Activated naive CD8-positive, alpha-beta T cell treated with anti-CD3 and anti-CD28 coated beads, Interleukin-2, amount 50 U/mL, for 24 hours (primary cell): ENCODE measurements at regions not wholly inside any gene's neighbourhood (a gene's known extent, or its start where the extent isn't known, plus 50 kb on each side); places are given as distances from the start of the nearest gene placed in this dataset.

ENCODE experiments used
- ATAC-seq: fragments of 150-1000 bp; cut with Tn5 transposase; one replicate; pipeline ENCODE4 v1.10.0; 2021
- DNase-seq: peaks from one replicate; pipeline ENCODE4 v3.0.0; 2021
- H3K27ac Mint-ChIP-seq: one replicate; pipeline ENCODE4 v1.8.0; 2021; ENCODE audit warnings: mild to moderate bottlenecking, mixed read lengths
- H3K27me3 Mint-ChIP-seq: one replicate; pipeline ENCODE4 v1.8.0; 2021; ENCODE audit warnings: mixed read lengths
- H3K36me3 Mint-ChIP-seq: one replicate; pipeline ENCODE4 v1.8.0; 2021; ENCODE audit warnings: low read depth, mixed read lengths
- H3K4me1 Mint-ChIP-seq: one replicate; pipeline ENCODE4 v1.8.0; 2021; ENCODE audit warnings: mixed read lengths
- H3K4me3 Mint-ChIP-seq: one replicate; pipeline ENCODE4 v1.8.0; 2021; ENCODE audit warnings: mild to moderate bottlenecking, moderate library complexity, mixed read lengths
- H3K9me3 Mint-ChIP-seq: one replicate; pipeline ENCODE4 v1.8.0; 2021; ENCODE audit warnings: mixed read lengths

DNA sequence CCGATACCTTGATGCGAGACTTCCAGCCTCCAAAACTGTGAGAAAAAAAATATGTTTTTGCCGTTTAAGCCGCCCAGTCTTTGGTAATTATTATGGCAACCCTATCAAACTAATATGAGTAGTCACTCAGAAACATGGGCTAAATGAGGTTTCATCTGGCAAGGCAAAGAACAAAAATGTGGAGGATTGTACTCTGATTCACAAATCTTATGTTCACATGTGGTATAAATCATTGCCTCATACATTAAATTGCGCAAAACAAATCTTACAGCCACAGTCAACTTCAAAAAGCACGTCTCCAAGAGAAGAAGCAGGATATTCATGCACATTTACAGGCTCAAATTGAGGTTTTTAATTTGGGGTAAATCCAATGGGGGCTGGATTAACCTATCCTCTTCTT lies 1435.4 kb upstream of the LRRTM1 start:
- H3K36me3 Mint-ChIP-seq: no peaks in the 10 kb centered on the region
- H3K27me3 Mint-ChIP-seq: no peaks in the 10 kb centered on the region
- no peaks in the 10 kb centered on the region for H3K4me1 Mint-ChIP-seq
- ATAC-seq: no peak
- DNase-seq: no peak
- no peak overlapping the region for H3K4me3 Mint-ChIP-seq
- H3K9me3 Mint-ChIP-seq: peaks cover 13% of the 10 kb centered on the region
- H3K27ac Mint-ChIP-seq: no peak overlapping the region

DNA sequence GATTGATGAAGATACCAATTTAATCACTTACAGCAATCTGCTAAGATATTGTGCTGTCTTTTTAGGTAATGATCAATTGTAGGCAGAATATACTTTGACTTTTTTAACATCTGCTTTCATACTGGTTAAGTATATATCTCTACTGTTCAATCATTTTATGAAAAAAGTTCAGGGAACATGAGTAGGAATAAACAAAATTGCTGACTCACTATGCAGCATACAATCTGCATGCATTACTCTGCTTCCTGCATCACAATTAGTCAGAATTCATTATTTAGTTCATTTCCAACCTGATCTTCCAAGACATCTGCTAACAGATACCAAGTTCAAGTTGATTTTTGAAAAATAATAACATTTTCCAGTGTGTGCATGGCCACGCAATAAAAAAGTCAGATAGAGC lies 1430.4 kb upstream of the LRRTM1 start:
- H3K36me3 Mint-ChIP-seq: no peaks in the 10 kb centered on the region
- H3K9me3 Mint-ChIP-seq: peaks cover 11% of the 10 kb centered on the region
- ATAC-seq: no peak
- no peak overlapping the region for H3K27ac Mint-ChIP-seq
- no peaks in the 10 kb centered on the region for H3K4me1 Mint-ChIP-seq
- no peak for DNase-seq
- H3K27me3 Mint-ChIP-seq: no peaks in the 10 kb centered on the region
- no peak overlapping the region for H3K4me3 Mint-ChIP-seq

DNA sequence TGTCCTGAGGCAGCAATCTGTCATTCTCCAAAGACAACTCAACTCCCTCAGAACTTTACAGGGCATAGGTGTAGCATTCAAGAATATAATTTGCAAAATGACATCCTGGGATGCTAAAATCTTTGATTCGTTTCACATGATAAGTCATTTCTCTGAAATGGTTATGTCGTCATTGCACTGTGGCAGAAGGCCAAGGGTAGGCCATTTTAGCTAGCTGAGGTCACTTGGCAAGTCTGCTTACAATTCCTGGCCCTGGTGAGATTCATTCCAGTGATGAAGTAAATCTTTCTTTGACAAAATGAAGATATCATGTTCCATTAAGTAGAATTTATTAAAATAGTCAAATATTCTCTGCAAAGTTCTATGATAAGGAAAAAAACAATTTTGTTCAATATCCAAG lies 1410.3 kb upstream of the LRRTM1 start:
- ATAC-seq: no peak
- Mint-ChIP-seq H3K27ac (no peak overlapping the region), H3K4me1 (no peaks in the 10 kb centered on the region), H3K27me3 (no peaks in the 10 kb centered on the region), H3K36me3 (no peaks in the 10 kb centered on the region), H3K4me3 (no peak overlapping the region), H3K9me3 (no peaks in the 10 kb centered on the region)
- no peak for DNase-seq

DNA sequence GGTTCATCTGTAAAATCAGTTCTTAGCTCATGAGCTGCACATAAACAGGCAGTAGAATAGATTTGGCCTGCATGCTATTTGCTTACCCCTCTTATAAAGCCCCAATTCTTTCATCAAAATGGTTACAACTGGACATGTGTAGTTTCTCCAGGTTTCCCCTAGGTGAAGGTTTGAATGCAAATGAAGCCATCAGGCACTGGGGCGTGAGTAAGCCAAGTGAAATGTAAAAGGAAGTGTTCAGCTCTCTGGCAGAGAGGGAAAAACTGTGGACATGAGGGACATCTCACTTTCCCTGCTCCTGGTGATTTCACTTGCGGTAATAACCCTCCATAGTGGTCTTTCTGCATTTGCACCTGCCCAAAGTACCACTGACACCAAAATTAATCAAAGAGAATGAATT lies 1402.3 kb upstream of the LRRTM1 start:
- no peak for ATAC-seq
- no peaks in the 10 kb centered on the region for H3K36me3 Mint-ChIP-seq
- H3K4me3 Mint-ChIP-seq: no peak overlapping the region
- no peaks in the 10 kb centered on the region for H3K27me3 Mint-ChIP-seq
- no peak overlapping the region for H3K27ac Mint-ChIP-seq
- H3K9me3 Mint-ChIP-seq: peaks cover 15% of the 10 kb centered on the region
- no peaks in the 10 kb centered on the region for H3K4me1 Mint-ChIP-seq
- no peak for DNase-seq

DNA sequence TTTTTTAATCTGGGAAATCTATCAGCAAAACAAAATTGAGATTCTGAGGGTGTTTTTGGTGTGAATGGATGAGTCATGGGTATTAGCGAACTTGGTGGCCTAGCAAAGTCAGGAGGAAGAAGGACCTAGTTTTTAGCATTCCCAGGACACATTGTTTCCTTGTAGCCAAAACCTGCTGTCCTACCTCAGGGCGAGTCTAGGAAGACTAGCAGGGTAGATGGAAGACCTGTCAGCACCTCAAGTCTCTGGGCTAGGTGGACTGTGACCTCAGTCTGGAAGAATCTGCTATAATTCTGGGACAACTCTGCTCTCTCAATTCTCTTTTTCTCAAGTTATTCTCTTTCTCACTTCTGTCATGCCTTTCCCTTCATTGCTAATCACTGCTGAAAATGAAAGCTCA lies 1399.3 kb upstream of the LRRTM1 start:
- DNase-seq: no peak
- Mint-ChIP-seq H3K9me3 (peaks cover 20% of the 10 kb centered on the region), H3K27ac (no peak overlapping the region), H3K4me1 (no peaks in the 10 kb centered on the region), H3K4me3 (no peak overlapping the region), H3K36me3 (no peaks in the 10 kb centered on the region), H3K27me3 (no peaks in the 10 kb centered on the region)
- no peak for ATAC-seq

- Mint-ChIP-seq H3K4me1 (no peaks in the 10 kb centered on the region), H3K27me3 (no peaks in the 10 kb centered on the region), H3K36me3 (no peaks in the 10 kb centered on the region), H3K4me3 (no peak overlapping the region), H3K27ac (no peak overlapping the region), H3K9me3 (peaks cover 30% of the 10 kb centered on the region)
- no peak for ATAC-seq
- DNase-seq: no peak
Observed at GRCh38 chr2:81692566-81692965, 1388.0 kb upstream of the LRRTM1 start.

DNA sequence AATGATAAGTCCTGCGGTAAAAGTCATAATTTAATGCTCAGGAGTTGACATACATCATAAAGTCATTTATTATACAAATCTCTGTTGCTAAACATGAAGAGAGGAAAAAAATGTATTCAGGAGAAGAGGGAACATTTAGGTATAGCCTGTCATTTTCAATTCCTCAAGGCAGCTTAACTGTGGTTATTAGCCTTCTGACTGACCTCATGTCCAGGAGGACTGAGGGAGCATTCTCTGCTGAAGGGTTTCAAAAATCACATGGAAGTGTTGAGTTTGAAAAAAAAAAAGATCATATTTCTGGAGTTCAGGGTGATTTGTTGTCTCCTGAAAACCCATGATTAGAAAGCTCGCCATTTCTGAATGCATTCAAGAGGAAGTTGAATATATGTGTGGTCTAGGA lies 1371.1 kb upstream of the LRRTM1 start:
- no peaks in the 10 kb centered on the region for H3K4me1 Mint-ChIP-seq
- no peaks in the 10 kb centered on the region for H3K27me3 Mint-ChIP-seq
- no peaks in the 10 kb centered on the region for H3K36me3 Mint-ChIP-seq
- no peak overlapping the region for H3K4me3 Mint-ChIP-seq
- H3K9me3 Mint-ChIP-seq: peaks cover 17% of the 10 kb centered on the region
- DNase-seq (no peak), ATAC-seq (no peak)
- no peak overlapping the region for H3K27ac Mint-ChIP-seq

DNA sequence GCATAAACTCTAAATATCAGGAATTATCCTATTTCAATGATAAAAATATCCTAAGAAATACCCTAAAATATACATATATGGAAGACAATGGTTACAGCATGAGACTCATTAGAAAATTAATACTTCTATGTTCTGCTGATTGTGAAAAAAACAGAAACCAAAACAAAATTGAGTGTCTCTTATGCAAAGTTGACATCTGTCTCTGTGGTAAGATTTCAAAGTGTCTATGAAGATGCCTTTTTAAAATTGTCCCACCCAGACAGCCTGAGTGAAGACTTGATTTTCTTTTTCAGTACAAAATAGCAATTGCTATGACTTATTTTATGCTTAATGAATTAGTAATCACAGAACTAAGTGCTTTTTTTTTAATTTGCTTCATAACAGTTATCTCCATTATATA lies 1368.4 kb upstream of the LRRTM1 start:
- DNase-seq (no peak), ATAC-seq (no peak)
- Mint-ChIP-seq H3K4me1 (no peaks in the 10 kb centered on the region), H3K27me3 (no peaks in the 10 kb centered on the region), H3K36me3 (no peaks in the 10 kb centered on the region), H3K27ac (no peak overlapping the region), H3K9me3 (peaks cover 20% of the 10 kb centered on the region), H3K4me3 (no peak overlapping the region)

GRCh38 chr2:81672516-81672915 lies 1368.0 kb upstream of the LRRTM1 start:
- ATAC-seq: no peak
- Mint-ChIP-seq H3K9me3 (peaks cover 24% of the 10 kb centered on the region), H3K27ac (no peak overlapping the region), H3K27me3 (no peaks in the 10 kb centered on the region), H3K4me3 (no peak overlapping the region), H3K36me3 (no peaks in the 10 kb centered on the region), H3K4me1 (no peaks in the 10 kb centered on the region)
- no peak for DNase-seq

DNA sequence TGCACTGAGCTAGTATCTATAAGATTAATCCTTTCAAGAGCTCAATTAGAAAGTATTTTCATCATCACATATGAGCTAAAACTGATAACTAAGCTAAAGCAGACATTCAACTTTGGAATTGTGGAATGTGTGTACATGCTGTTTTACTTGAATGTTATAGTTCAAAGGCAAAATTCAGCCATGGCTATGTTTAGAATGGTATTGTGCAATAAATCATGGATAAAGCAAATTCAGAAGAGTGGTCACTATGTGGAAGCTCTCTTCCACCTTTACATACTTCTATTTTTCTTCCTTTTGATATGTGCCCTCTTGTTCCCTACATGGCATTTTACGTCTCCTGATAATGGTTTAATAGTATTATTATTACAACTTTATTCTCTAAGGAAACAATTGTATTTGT lies 1366.3 kb upstream of the LRRTM1 start:
- DNase-seq (no peak), ATAC-seq (no peak)
- no peaks in the 10 kb centered on the region for H3K36me3 Mint-ChIP-seq
- no peaks in the 10 kb centered on the region for H3K4me1 Mint-ChIP-seq
- H3K27me3 Mint-ChIP-seq: no peaks in the 10 kb centered on the region
- H3K27ac Mint-ChIP-seq: no peak overlapping the region
- H3K4me3 Mint-ChIP-seq: no peak overlapping the region
- peaks cover 23% of the 10 kb centered on the region for H3K9me3 Mint-ChIP-seq

GRCh38 chr2:81661081-81661480 lies 1356.5 kb upstream of the LRRTM1 start:
- Mint-ChIP-seq H3K27ac (no peak overlapping the region), H3K9me3 (peaks cover 25% of the 10 kb centered on the region), H3K36me3 (peaks cover 3% of the 10 kb centered on the region), H3K4me1 (no peaks in the 10 kb centered on the region), H3K27me3 (no peaks in the 10 kb centered on the region), H3K4me3 (no peak overlapping the region)
- DNase-seq: no peak
- ATAC-seq: no peak

DNA sequence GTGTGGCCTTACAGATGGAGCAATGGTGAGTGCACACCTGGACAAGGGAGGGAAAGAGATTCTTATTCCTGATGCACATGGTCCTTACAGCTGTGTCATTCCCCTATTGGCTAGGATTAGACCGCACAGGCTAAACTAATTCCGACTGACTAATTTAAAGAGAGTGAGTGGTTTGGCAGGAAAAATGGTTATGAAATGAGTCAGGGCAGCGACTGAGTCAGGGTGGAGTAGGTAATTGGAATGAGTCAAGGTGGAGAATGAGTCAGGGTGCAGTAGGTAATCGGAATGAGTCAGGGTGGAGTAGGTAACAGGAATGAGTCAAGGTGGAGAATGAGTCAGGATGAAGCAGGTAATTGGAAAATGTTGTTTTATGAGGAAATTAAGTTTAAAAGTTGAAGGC lies 1353.7 kb upstream of the LRRTM1 start:
- Mint-ChIP-seq H3K9me3 (peaks cover 32% of the 10 kb centered on the region), H3K36me3 (peaks cover 3% of the 10 kb centered on the region), H3K4me3 (no peak overlapping the region), H3K4me1 (no peaks in the 10 kb centered on the region), H3K27me3 (no peaks in the 10 kb centered on the region), H3K27ac (no peak overlapping the region)
- DNase-seq: no peak
- ATAC-seq: no peak

- H3K27me3 Mint-ChIP-seq: no peaks in the 10 kb centered on the region
- H3K9me3 Mint-ChIP-seq: peaks cover 46% of the 10 kb centered on the region
- ATAC-seq (no peak), DNase-seq (no peak)
- no peaks in the 10 kb centered on the region for H3K4me1 Mint-ChIP-seq
- H3K36me3 Mint-ChIP-seq: no peaks in the 10 kb centered on the region
- H3K27ac Mint-ChIP-seq: no peak overlapping the region
- H3K4me3 Mint-ChIP-seq: no peak overlapping the region
Observed at GRCh38 chr2:81650048-81650971, 1345.8 kb upstream of the LRRTM1 start.

DNA sequence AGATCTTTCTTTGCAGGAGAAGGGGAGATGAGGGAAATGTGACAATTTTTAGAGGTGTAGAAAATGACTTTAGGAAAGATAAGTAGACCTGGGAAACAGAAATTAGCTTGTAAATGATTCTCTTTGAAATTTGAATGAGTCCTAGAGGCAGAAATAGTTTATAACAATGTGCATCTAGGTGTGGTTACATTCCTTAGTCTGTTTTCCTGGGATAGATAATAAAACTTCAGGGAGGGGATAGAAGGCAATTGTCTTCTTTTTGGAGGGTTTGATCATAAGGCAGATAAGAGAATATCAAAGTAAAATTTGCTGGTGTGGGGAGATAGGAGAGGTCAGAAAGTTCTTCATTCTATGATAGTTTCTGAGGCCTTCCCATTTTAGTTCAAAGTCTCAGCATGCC lies 1344.3 kb upstream of the LRRTM1 start:
- Mint-ChIP-seq H3K36me3 (no peaks in the 10 kb centered on the region), H3K4me3 (no peak overlapping the region), H3K27me3 (no peaks in the 10 kb centered on the region), H3K27ac (no peak overlapping the region), H3K9me3 (peaks cover 38% of the 10 kb centered on the region), H3K4me1 (no peaks in the 10 kb centered on the region)
- ATAC-seq: no peak
- no peak for DNase-seq

DNA sequence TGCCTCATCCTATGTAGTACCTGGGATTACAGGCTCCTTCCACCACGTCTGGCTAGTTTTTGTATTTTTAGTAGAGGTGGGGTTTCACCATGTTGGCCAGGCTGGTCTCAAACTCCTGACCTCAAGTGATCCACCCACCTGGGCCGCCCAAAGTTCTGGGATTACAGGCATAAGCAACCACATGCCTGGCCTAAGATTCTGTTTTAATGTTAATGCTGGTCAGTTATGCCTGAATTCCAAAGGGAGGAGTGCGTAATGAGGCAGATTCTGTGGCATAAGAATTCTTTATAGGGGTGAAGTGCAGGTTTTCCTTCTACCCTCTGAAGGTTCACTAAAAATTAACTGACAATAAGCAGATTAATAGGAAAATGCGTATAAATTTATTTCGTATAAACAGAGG lies 1343.8 kb upstream of the LRRTM1 start:
- Mint-ChIP-seq H3K27ac (no peak overlapping the region), H3K4me1 (no peaks in the 10 kb centered on the region), H3K9me3 (peaks cover 38% of the 10 kb centered on the region), H3K27me3 (no peaks in the 10 kb centered on the region), H3K36me3 (no peaks in the 10 kb centered on the region), H3K4me3 (no peak overlapping the region)
- DNase-seq: no peak
- no peak for ATAC-seq
